Neural cell (in vitro differentiated cells): ENCODE measurements at regions not wholly inside any gene's neighbourhood (a gene's known extent, or its start where the extent isn't known, plus 50 kb on each side); places are given as distances from the start of the nearest gene placed in this dataset.

Experiments
- H2AFZ ChIP-seq: fragments of 200-600, 300-800 bp; sonication (generic), shearing (Covaris generic); 2 replicates; pipeline ENCODE4 v1.6.0; 2014; ENCODE audit warnings: low read depth, mild to moderate bottlenecking, antibody characterized with exemption, low read length, moderate library complexity
- H3F3A ChIP-seq: fragments of 200-600 bp; shearing (Covaris generic); 2 replicates; pipeline ENCODE4 v1.6.1; 2016; ENCODE audit warnings: mild to moderate bottlenecking, moderate library complexity, mixed read lengths, antibody characterized with exemption, low read length; ENCODE audit not compliant: insufficient read depth, poor library complexity, severe bottlenecking
- H3K27ac ChIP-seq: fragments of 200-600, 300-800 bp; sonication (generic), shearing (Covaris generic); 2 replicates; pipeline ENCODE4 v1.5.1; 2014; ENCODE audit warnings: mild to moderate bottlenecking, low read length, moderate library complexity
- H3K27me3 ChIP-seq: fragments of 300-800, 200-600 bp; sonication (generic), shearing (Covaris generic); 2 replicates; pipeline ENCODE4 v1.6.0; 2014; ENCODE audit warnings: mild to moderate bottlenecking, low read depth, low read length, moderate library complexity; ENCODE audit not compliant: insufficient read depth
- H3K36me3 ChIP-seq: fragments of 300-800, 200-600 bp; sonication (generic), shearing (Covaris generic); 2 replicates; pipeline ENCODE4 v1.5.1; 2014; ENCODE audit warnings: mild to moderate bottlenecking, antibody characterized with exemption, low read length, moderate library complexity; ENCODE audit not compliant: insufficient read depth
- H3K4me2 ChIP-seq: fragments of 300-800, 200-600 bp; sonication (generic), shearing (Covaris generic); 2 replicates; pipeline ENCODE4 v1.6.0; 2014; ENCODE audit warnings: mild to moderate bottlenecking, low read length
- H3K4me3 ChIP-seq: fragments of 300-800, 200-600 bp; sonication (generic), shearing (Covaris generic); 2 replicates; pipeline ENCODE4 v1.5.1; 2014; ENCODE audit warnings: mild to moderate bottlenecking, low read length, moderate library complexity
- H3K79me2 ChIP-seq: fragments of 200-600 bp; shearing (Covaris generic); replicated peaks from 2 replicates; pipeline ENCODE4 v1.6.0; 2014; ENCODE audit warnings: mild to moderate bottlenecking, low read length, moderate library complexity; ENCODE audit not compliant: insufficient read depth
- H3K9ac ChIP-seq: fragments of 300-800, 200-600 bp; sonication (generic), shearing (Covaris generic); 2 replicates; pipeline ENCODE4 v1.6.1; 2016; ENCODE audit warnings: mild to moderate bottlenecking, low read length, mixed read lengths
- H3K9me2 ChIP-seq: fragments of 200-600 bp; shearing (Covaris generic); 2 replicates; pipeline ENCODE4 v1.6.1; 2016; ENCODE audit warnings: mild to moderate bottlenecking, low read length, mixed read lengths; ENCODE audit not compliant: insufficient read depth
- H3K9me3 ChIP-seq: fragments of 200-600, 300-800 bp; sonication (generic), shearing (Covaris generic); 2 replicates; pipeline ENCODE4 v1.6.1; 2016; ENCODE audit warnings: mild to moderate bottlenecking, mixed run types, low read length, moderate library complexity, mixed read lengths
- H4K20me1 ChIP-seq: fragments of 200-600 bp; shearing (Covaris generic); 2 replicates; pipeline ENCODE4 v1.6.1; 2016; ENCODE audit warnings: mild to moderate bottlenecking, mixed run types; ENCODE audit not compliant: insufficient read depth
- EP300 ChIP-seq: fragments of 450-650 bp; conservative IDR thresholded peaks from 2 replicates; pipeline ENCODE4 v1.6.1; 2014; ENCODE audit warnings: antibody characterized with exemption, mild to moderate bottlenecking, moderate library complexity; ENCODE audit not compliant: poor library complexity, severe bottlenecking
- EZH2 ChIP-seq: fragments of 200-600, 300-800 bp; shearing (Covaris generic), sonication (generic); IDR thresholded peaks from 2 replicates; pipeline ENCODE4 v1.6.1; 2014; ENCODE audit warnings: antibody characterized with exemption, low read length, borderline replicate concordance, mild to moderate bottlenecking; ENCODE audit not compliant: insufficient read depth, poor library complexity, severe bottlenecking
- MXI1 ChIP-seq: fragments of 450-650 bp; conservative IDR thresholded peaks from 2 replicates; pipeline ENCODE4 v1.6.1; 2014; ENCODE audit warnings: antibody characterized with exemption, mild to moderate bottlenecking; ENCODE audit not compliant: poor library complexity, severe bottlenecking
- POLR2AphosphoS5 ChIP-seq: IDR thresholded peaks from 2 replicates; pipeline ENCODE4 v1.6.1; 2012
- RAD21 ChIP-seq: fragments of 450-650 bp; conservative IDR thresholded peaks from 2 replicates; pipeline ENCODE4 v1.6.1; 2014; ENCODE audit warnings: antibody characterized with exemption, mild to moderate bottlenecking, moderate library complexity
- SMC3 ChIP-seq: fragments of 450-650 bp; conservative IDR thresholded peaks from 2 replicates; pipeline ENCODE4 v1.6.1; 2014; ENCODE audit warnings: antibody characterized with exemption, mild to moderate bottlenecking, moderate library complexity; ENCODE audit not compliant: poor library complexity
- TAF1 ChIP-seq: IDR thresholded peaks from 2 replicates; pipeline ENCODE4 v1.6.1; 2012; ENCODE audit warnings: low read depth
- TF ChIP-seq, protein P1 (sequence below): IDR thresholded peaks from 2 replicates; pipeline ENCODE4 v1.6.1; 2012; ENCODE audit warnings: borderline replicate concordance
- TF ChIP-seq, protein P2 (sequence below): fragments of 450-650 bp; IDR thresholded peaks from 2 replicates; pipeline ENCODE4 v1.5.1; 2014; ENCODE audit warnings: antibody characterized with exemption, mild to moderate bottlenecking, moderate library complexity; ENCODE audit not compliant: poor library complexity, severe bottlenecking

DNA sequence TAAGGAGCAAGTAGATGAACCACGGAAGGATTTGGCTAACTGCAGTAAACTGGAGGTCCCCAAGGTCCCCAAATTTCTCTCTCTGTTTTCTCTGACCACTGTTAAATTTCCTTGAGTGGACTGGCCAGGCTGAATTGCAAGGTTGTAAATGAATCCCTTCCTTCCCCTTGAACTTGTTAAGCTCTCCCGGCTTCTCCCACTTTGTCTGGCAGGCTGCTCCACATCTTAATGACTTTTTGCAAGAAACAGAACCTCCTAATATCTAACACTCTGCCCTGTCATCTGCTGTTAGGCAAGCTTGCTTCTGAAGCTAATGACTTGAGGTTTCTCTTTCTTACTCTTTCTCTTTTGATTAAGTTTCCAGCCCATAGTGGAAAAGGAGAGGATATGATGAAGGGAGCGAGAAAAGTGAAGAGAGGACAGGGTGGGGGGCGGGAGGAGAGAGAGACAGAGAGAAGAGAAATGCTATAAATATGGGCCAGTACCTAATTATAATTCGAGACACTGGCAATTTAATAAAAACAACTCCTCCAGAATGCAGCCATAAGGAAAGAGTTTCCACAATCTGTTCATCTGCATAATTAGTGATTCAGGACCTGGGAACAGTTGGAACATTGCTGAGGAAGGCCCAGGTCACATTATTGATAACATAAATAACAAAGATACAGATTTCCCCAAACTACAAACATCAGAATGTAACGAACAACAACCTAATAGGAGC lies 437.3 kb upstream of the MPDZ start:
- Histone ChIP-seq H3K79me2 (no peaks in the 10 kb centered on the region), H3F3A (no peaks in the 10 kb centered on the region), H3K4me2 (no peak overlapping the region), H3K27me3 (no peaks in the 10 kb centered on the region), H3K36me3 (no peaks in the 10 kb centered on the region), H2AFZ (no peak overlapping the region), H3K27ac (no peak overlapping the region), H4K20me1 (no peaks in the 10 kb centered on the region), H3K9ac (no peak overlapping the region), H3K9me2 (no peaks in the 10 kb centered on the region), H3K4me3 (no peak overlapping the region), H3K9me3 (no peaks in the 10 kb centered on the region)
- TF ChIP-seq POLR2AphosphoS5 (no peak), RAD21 (no peak), SMC3 (no peak), EZH2 (no peak), TAF1 (no peak), EP300 (no peak), MXI1 (no peak)
- TF ChIP-seq, protein P1, sequence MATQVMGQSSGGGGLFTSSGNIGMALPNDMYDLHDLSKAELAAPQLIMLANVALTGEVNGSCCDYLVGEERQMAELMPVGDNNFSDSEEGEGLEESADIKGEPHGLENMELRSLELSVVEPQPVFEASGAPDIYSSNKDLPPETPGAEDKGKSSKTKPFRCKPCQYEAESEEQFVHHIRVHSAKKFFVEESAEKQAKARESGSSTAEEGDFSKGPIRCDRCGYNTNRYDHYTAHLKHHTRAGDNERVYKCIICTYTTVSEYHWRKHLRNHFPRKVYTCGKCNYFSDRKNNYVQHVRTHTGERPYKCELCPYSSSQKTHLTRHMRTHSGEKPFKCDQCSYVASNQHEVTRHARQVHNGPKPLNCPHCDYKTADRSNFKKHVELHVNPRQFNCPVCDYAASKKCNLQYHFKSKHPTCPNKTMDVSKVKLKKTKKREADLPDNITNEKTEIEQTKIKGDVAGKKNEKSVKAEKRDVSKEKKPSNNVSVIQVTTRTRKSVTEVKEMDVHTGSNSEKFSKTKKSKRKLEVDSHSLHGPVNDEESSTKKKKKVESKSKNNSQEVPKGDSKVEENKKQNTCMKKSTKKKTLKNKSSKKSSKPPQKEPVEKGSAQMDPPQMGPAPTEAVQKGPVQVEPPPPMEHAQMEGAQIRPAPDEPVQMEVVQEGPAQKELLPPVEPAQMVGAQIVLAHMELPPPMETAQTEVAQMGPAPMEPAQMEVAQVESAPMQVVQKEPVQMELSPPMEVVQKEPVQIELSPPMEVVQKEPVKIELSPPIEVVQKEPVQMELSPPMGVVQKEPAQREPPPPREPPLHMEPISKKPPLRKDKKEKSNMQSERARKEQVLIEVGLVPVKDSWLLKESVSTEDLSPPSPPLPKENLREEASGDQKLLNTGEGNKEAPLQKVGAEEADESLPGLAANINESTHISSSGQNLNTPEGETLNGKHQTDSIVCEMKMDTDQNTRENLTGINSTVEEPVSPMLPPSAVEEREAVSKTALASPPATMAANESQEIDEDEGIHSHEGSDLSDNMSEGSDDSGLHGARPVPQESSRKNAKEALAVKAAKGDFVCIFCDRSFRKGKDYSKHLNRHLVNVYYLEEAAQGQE = no peak
- TF ChIP-seq, protein P2, sequence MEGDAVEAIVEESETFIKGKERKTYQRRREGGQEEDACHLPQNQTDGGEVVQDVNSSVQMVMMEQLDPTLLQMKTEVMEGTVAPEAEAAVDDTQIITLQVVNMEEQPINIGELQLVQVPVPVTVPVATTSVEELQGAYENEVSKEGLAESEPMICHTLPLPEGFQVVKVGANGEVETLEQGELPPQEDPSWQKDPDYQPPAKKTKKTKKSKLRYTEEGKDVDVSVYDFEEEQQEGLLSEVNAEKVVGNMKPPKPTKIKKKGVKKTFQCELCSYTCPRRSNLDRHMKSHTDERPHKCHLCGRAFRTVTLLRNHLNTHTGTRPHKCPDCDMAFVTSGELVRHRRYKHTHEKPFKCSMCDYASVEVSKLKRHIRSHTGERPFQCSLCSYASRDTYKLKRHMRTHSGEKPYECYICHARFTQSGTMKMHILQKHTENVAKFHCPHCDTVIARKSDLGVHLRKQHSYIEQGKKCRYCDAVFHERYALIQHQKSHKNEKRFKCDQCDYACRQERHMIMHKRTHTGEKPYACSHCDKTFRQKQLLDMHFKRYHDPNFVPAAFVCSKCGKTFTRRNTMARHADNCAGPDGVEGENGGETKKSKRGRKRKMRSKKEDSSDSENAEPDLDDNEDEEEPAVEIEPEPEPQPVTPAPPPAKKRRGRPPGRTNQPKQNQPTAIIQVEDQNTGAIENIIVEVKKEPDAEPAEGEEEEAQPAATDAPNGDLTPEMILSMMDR = no peak

DNA sequence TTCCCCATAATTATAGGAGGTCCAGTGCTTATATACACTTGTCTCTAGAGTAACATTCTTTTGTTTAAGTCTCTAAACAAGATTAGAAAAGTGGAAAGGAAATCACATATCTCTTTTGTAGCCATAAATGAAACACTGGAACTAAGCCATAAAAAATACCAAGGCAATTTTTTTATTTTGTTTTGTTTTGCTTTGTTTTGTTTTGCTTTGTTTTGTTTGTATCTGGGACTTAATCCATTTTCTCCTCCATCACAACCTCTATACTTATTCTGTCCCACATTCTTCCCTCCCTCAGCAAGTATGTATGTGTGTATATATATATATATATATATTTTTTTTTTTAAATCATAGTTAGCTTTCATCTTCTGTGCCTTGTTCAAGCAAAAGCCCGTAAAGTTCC lies 436.6 kb upstream of the MPDZ start:
- Histone ChIP-seq H3K9me2 (no peaks in the 10 kb centered on the region), H3F3A (no peaks in the 10 kb centered on the region), H2AFZ (no peak overlapping the region), H3K9ac (no peak overlapping the region), H4K20me1 (no peaks in the 10 kb centered on the region), H3K36me3 (no peaks in the 10 kb centered on the region), H3K9me3 (no peaks in the 10 kb centered on the region), H3K4me3 (no peak overlapping the region), H3K27ac (no peak overlapping the region), H3K4me2 (no peak overlapping the region), H3K27me3 (no peaks in the 10 kb centered on the region), H3K79me2 (no peaks in the 10 kb centered on the region)
- no peak for TF ChIP-seq EZH2
- TF ChIP-seq, protein P1 = no peak
- no peak for TF ChIP-seq RAD21
- no peak for TF ChIP-seq SMC3
- no peak for TF ChIP-seq TAF1
- no peak for TF ChIP-seq POLR2AphosphoS5
- no peak for TF ChIP-seq MXI1
- TF ChIP-seq, protein P2 = no peak
- no peak for TF ChIP-seq EP300
